ENCODE measurements at regions not wholly inside any gene's neighbourhood (a gene's known extent, or its start where the extent isn't known, plus 50 kb on each side); places are given as distances from the start of the nearest gene placed in this dataset.

- no peak for FAIRE-seq
- no peaks in the 10 kb centered on the region for H3K4me1 ChIP-seq (ENCODE audit: control insufficient read depth, extremely low read depth, insufficient read depth, low read length)
Observed at GRCh38 chr4:84238247-84239090, 260.6 kb downstream of the NKX6-1 start.

More at GRCh38 chr4:84238247-84239090, 260.6 kb downstream of the NKX6-1 start:
- Histone ChIP-seq H3K27me3 (ENCODE audit: control insufficient read depth in 2 of 2, insufficient read depth in 2 of 2, low read length in 2 of 2) (no peaks in the 10 kb centered on the region), H2AFZ (ENCODE audit: low read depth, low read length) (no peak overlapping the region), H3K9me3 (replicated peaks; ENCODE audit: control insufficient read depth, insufficient read depth, low read length) (no peaks in the 10 kb centered on the region), H3K36me3 (ENCODE audit: control insufficient read depth in 2 of 2, extremely low read depth in 1 of 2, insufficient read depth in 2 of 2, low read length in 2 of 2) (no peaks in the 10 kb centered on the region), H3K27ac (ENCODE audit: insufficient read depth, low read depth, low read length) (no peak overlapping the region), H3K9ac (replicated peaks; ENCODE audit: extremely low read depth, insufficient read depth, low read length) (no peak overlapping the region), H4K20me1 (replicated peaks; ENCODE audit: control insufficient read depth, extremely low read depth, insufficient read depth, low read length) (no peaks in the 10 kb centered on the region), H3K4me3 (replicated peaks in 1 of 3; ENCODE audit: insufficient read depth in 1 of 3, low read depth in 1 of 3, low read length in 3 of 3) (no peak overlapping the region), H3K9me1 (replicated peaks; ENCODE audit: control insufficient read depth, extremely low read depth, insufficient read depth, low read length) (no peaks in the 10 kb centered on the region), H3K79me2 (ENCODE audit: control insufficient read depth, insufficient read depth, low read length) (no peaks in the 10 kb centered on the region), H3K4me2 (ENCODE audit: insufficient read depth, low read length) (no peak overlapping the region)
- dilution Hi-C loops (cut with MboI; ENCODE audit: extremely low pct_ligation_motif_present, low sequenced_read_pairs): no loop called here
- no TSS peak for BruUV-seq (replicated peaks)
- CTCF ChIA-PET: interaction anchor here (0.5 kb wide), 1 partner anchor 237 kb away, joined by 5 read pairs; no protein-coding TSS in a partner anchor
- no peak for DNase-seq (ENCODE audit: low read depth, low spot score)
- intact Hi-C loops (cut with micrococcal nuclease): no loop called here
- POLR2A ChIA-PET: no interaction called here
- TF ChIP-seq CTCF (IDR thresholded peaks at IDR 0.05; ENCODE audit: extremely low read depth in 1 of 2, insufficient read depth in 1 of 2, low read depth in 1 of 2, low read length in 2 of 2) (no peak), FOS (IDR thresholded peaks at IDR 0.05; ENCODE audit: borderline replicate concordance, insufficient read depth, low read length) (no peak), GATA2 (IDR thresholded peaks at IDR 0.05; ENCODE audit: insufficient read depth, insufficient read length, low read depth, low read length) (no peak), EZH2 (IDR thresholded peaks at IDR 0.05; ENCODE audit: borderline replicate concordance, low read depth, low read length, severe bottlenecking) (no peak), MYC (IDR thresholded peaks at IDR 0.05; ENCODE audit: low read depth, low read length) (no peak), JUN (IDR thresholded peaks at IDR 0.05; ENCODE audit: borderline replicate concordance, insufficient read depth, insufficient read length, low read depth) (no peak), POLR2AphosphoS5 (IDR thresholded peaks at IDR 0.05; ENCODE audit: insufficient read depth, low read depth, low read length) (no peak), POLR2A (IDR thresholded peaks at IDR 0.05; ENCODE audit: low read depth, low read length) (no peak), MAX (IDR thresholded peaks at IDR 0.05; ENCODE audit: insufficient read depth, insufficient read length) (no peak)
